ENCODE measurements at regions not wholly inside any gene's neighbourhood (a gene's known extent, or its start where the extent isn't known, plus 50 kb on each side); places are given as distances from the start of the nearest gene placed in this dataset.

GRCh38 chr13:103515410-103515809 lies 449.2 kb upstream of the SLC10A2 start:
- no peak for TF ChIP-seq CTCF (IDR thresholded peaks at IDR 0.05)
- TF ChIP-seq POLR2A (IDR thresholded peaks at IDR 0.05), result no peak
